ENCODE measurements at regions not wholly inside any gene's neighbourhood (a gene's known extent, or its start where the extent isn't known, plus 50 kb on each side); places are given as distances from the start of the nearest gene placed in this dataset.

GRCh38 chr16:63244631-63245030, 1208.4 kb upstream of the CDH8 start:
- H3K27me3 ChIP-seq: no peaks in the 10 kb centered on the region

GRCh38 chr16:63241497-63242028, 1205.3 kb upstream of the CDH8 start:
- no peaks in the 10 kb centered on the region for H3K4me1 ChIP-seq
- H3K36me3 ChIP-seq: no peaks in the 10 kb centered on the region
- WGBS, 2 donors (ENCODE audit: low coverage in 1 of 2): 76 to 80% methylated on average over 4 to 5 of the region's 5 CpGs
- no peaks in the 10 kb centered on the region for H3K27me3 ChIP-seq
- TF ChIP-seq POLR2A (IDR thresholded peaks at IDR 0.05): no peak
- TF ChIP-seq POLR2AphosphoS5 (IDR thresholded peaks at IDR 0.05): no peak
- no peak for TF ChIP-seq EP300 (IDR thresholded peaks at IDR 0.05; ENCODE audit: low read depth)
- no peak for TF ChIP-seq CTCF (IDR thresholded peaks at IDR 0.05)
- no peaks in the 10 kb centered on the region for H3K9me3 ChIP-seq
- no peak overlapping the region for H3K27ac ChIP-seq
- DNase-seq: no peak
- H3K4me3 ChIP-seq: no peak overlapping the region
- in situ Hi-C loops (cut with MboI; ENCODE audit: low pct_ligation_motif_present in 1 of 4, low pct_unique_long_range_greater_than_20kb in 1 of 4, low sequenced_read_pairs in 3 of 4) (no loop called here), intact Hi-C loops (cut with DNase I; ENCODE audit: low total_unique reads) (no loop called here)

More at GRCh38 chr16:63244631-63245030, 1208.4 kb upstream of the CDH8 start:
- no peak for DNase-seq
- TF ChIP-seq POLR2A (IDR thresholded peaks at IDR 0.05) (no peak), CTCF (IDR thresholded peaks at IDR 0.05) (no peak), POLR2AphosphoS5 (IDR thresholded peaks at IDR 0.05) (no peak), EP300 (IDR thresholded peaks at IDR 0.05; ENCODE audit: low read depth) (no peak)
- 76 to 90% methylated on average over 2 to 5 of the region's 5 CpGs for WGBS, 2 donors (ENCODE audit: low coverage in 1 of 2)
- no peak overlapping the region for H3K4me3 ChIP-seq
- no peaks in the 10 kb centered on the region for H3K9me3 ChIP-seq
- in situ Hi-C loops (cut with MboI; ENCODE audit: low pct_ligation_motif_present in 1 of 4, low pct_unique_long_range_greater_than_20kb in 1 of 4, low sequenced_read_pairs in 3 of 4) (no loop called here), intact Hi-C loops (cut with DNase I; ENCODE audit: low total_unique reads) (no loop called here)
- no peak overlapping the region for H3K27ac ChIP-seq
- H3K36me3 ChIP-seq: no peaks in the 10 kb centered on the region
- H3K4me1 ChIP-seq: no peaks in the 10 kb centered on the region

GRCh38 chr16:63239065-63239570, 1202.9 kb upstream of the CDH8 start:
- WGBS, 2 donors (ENCODE audit: low coverage in 1 of 2): 68 to 86% methylated on average over 1 of the region's 1 CpG
- Histone ChIP-seq H3K27me3 (no peaks in the 10 kb centered on the region), H3K27ac (no peak overlapping the region), H3K36me3 (no peaks in the 10 kb centered on the region), H3K9me3 (no peaks in the 10 kb centered on the region), H3K4me1 (no peaks in the 10 kb centered on the region), H3K4me3 (no peak overlapping the region)
- DNase-seq: no peak
- in situ Hi-C loops (cut with MboI; ENCODE audit: low pct_ligation_motif_present in 1 of 4, low pct_unique_long_range_greater_than_20kb in 1 of 4, low sequenced_read_pairs in 3 of 4) (no loop called here), intact Hi-C loops (cut with DNase I; ENCODE audit: low total_unique reads) (no loop called here)
- no peak for TF ChIP-seq CTCF (IDR thresholded peaks at IDR 0.05)
- TF ChIP-seq POLR2A (IDR thresholded peaks at IDR 0.05): no peak
- TF ChIP-seq POLR2AphosphoS5 (IDR thresholded peaks at IDR 0.05): no peak
- TF ChIP-seq EP300 (IDR thresholded peaks at IDR 0.05; ENCODE audit: low read depth): no peak

- no peaks in the 10 kb centered on the region for H3K27me3 ChIP-seq
- no peaks in the 10 kb centered on the region for H3K9me3 ChIP-seq
- in situ Hi-C loops (cut with MboI; ENCODE audit: low pct_ligation_motif_present in 1 of 4, low pct_unique_long_range_greater_than_20kb in 1 of 4, low sequenced_read_pairs in 3 of 4) (no loop called here), intact Hi-C loops (cut with DNase I; ENCODE audit: low total_unique reads) (loop anchor here (5.0 kb wide), 1 partner anchor 1922 kb away; no protein-coding TSS in a partner anchor)
- H3K4me3 ChIP-seq: no peak overlapping the region
- H3K27ac ChIP-seq: no peak overlapping the region
- H3K4me1 ChIP-seq: no peaks in the 10 kb centered on the region
- 30 to 42% methylated on average over 2 to 3 of the region's 3 CpGs for WGBS, 2 donors (ENCODE audit: low coverage in 1 of 2)
- no peak for TF ChIP-seq CTCF (IDR thresholded peaks at IDR 0.05)
- no peak for TF ChIP-seq EP300 (IDR thresholded peaks at IDR 0.05; ENCODE audit: low read depth)
- TF ChIP-seq POLR2A (IDR thresholded peaks at IDR 0.05): no peak
- no peak for TF ChIP-seq POLR2AphosphoS5 (IDR thresholded peaks at IDR 0.05)
- DNase-seq: no peak
- H3K36me3 ChIP-seq: no peaks in the 10 kb centered on the region
These were observed 1194.3 kb upstream of the CDH8 start for GRCh38 chr16:63230421-63231040.

Measured in transverse colon (tissue), 4 donors.